CD14-positive monocyte (primary cell): ENCODE measurements at regions not wholly inside any gene's neighbourhood (a gene's known extent, or its start where the extent isn't known, plus 50 kb on each side); places are given as distances from the start of the nearest gene placed in this dataset.

Experiments used
- DNase-seq, 3 donors: peaks; one replicate each; pipeline ENCODE4 v3.0.0-alpha.2; 2011 to 2022
- H2AFZ ChIP-seq: 2 replicates; pipeline ENCODE4 v1.6.0; 2012; ENCODE audit warnings: mild to moderate bottlenecking, low read depth, low read length, inconsistent platforms; ENCODE audit not compliant: insufficient read depth, poor library complexity, severe bottlenecking
- H3K27ac ChIP-seq, 2 donors: 1 replicate in 1 of 2; 2 replicates in 1 of 2; pipeline ENCODE4 v1.5.1; 2012 to 2013; ENCODE audit warnings: low read length in 2 of 2, control low read depth in 1 of 2, inconsistent platforms in 1 of 2, low read depth in 1 of 2, mild to moderate bottlenecking in 1 of 2
- H3K27me3 ChIP-seq, 2 donors: one replicate each; pipeline versions ENCODE4 v1.6.0 to v1.6.1; 2011 to 2013; ENCODE audit warnings: low read length in 2 of 2; ENCODE audit not compliant: control insufficient read depth in 2 of 2, insufficient read depth in 2 of 2
- H3K36me3 ChIP-seq, 2 donors: replicated peaks in 1 of 2; 1 replicate in 1 of 2; 2 replicates in 1 of 2; pipeline versions ENCODE4 v1.5.1 to v1.6.1; 2012 to 2013; ENCODE audit warnings: low read length in 2 of 2, control low read depth in 1 of 2, inconsistent platforms in 1 of 2, mild to moderate bottlenecking in 1 of 2; ENCODE audit not compliant: insufficient read depth in 2 of 2, control insufficient read depth in 1 of 2
- H3K4me1 ChIP-seq, 2 donors: 1 replicate in 1 of 2; 2 replicates in 1 of 2; pipeline versions ENCODE4 v1.5.1 to v1.6.1; 2012 to 2013; ENCODE audit warnings: low read length in 2 of 2, control low read depth in 1 of 2, inconsistent platforms in 1 of 2, mild to moderate bottlenecking in 1 of 2, moderate library complexity in 1 of 2; ENCODE audit not compliant: insufficient read depth in 2 of 2, control insufficient read depth in 1 of 2
- H3K4me2 ChIP-seq: replicated peaks from 2 replicates; pipeline ENCODE3; 2012; ENCODE audit warnings: low read length, moderate library complexity, mild to moderate bottlenecking; ENCODE audit not compliant: poor library complexity, severe bottlenecking; ENCODE audit errors: extremely low read depth
- H3K4me3 ChIP-seq, 3 experiments: fragments of 200-600 bp in 1 of 3; sonication (generic) in 1 of 3; replicated peaks in 1 of 3; 1 replicate in 2 of 3; 2 replicates in 1 of 3; pipeline ENCODE4 v1.5.1; 2011 to 2013; ENCODE audit warnings: low read length in 3 of 3, mild to moderate bottlenecking in 3 of 3, control low read depth in 2 of 3, low read depth in 2 of 3, inconsistent platforms in 1 of 3, moderate library complexity in 1 of 3
- H3K79me2 ChIP-seq: 2 replicates; pipeline ENCODE4 v1.6.0; 2012; ENCODE audit warnings: mild to moderate bottlenecking, control low read depth, inconsistent platforms, low read length, moderate library complexity; ENCODE audit not compliant: insufficient read depth
- H3K9ac ChIP-seq: 2 replicates; pipeline ENCODE4 v1.6.0; 2017; ENCODE audit warnings: low read length, mild to moderate bottlenecking; ENCODE audit not compliant: insufficient read depth, poor library complexity, severe bottlenecking
- H3K9me3 ChIP-seq, 2 donors: replicated peaks in 1 of 2; 1 replicate in 1 of 2; 2 replicates in 1 of 2; pipeline versions ENCODE4 v1.5.1 to v1.6.1; 2012 to 2013; ENCODE audit warnings: low read length in 2 of 2, control low read depth in 1 of 2; ENCODE audit not compliant: control insufficient read depth in 1 of 2, insufficient read depth in 1 of 2
- H4K20me1 ChIP-seq: 2 replicates; pipeline ENCODE4 v1.6.0; 2012; ENCODE audit warnings: mild to moderate bottlenecking, low read length, control low read depth, moderate library complexity; ENCODE audit not compliant: insufficient read depth
- H3K27ac Mint-ChIP-seq, 7 donors: one replicate each; pipeline ENCODE4 v1.8.0; 2020; ENCODE audit warnings: mild to moderate bottlenecking in 7 of 7, mixed read lengths in 7 of 7, moderate library complexity in 6 of 7, inconsistent platforms in 2 of 7
- H3K27me3 Mint-ChIP-seq, 3 donors: one replicate each; pipeline ENCODE4 v1.8.0; 2021 to 2022; ENCODE audit warnings: low read depth in 3 of 3, mild to moderate bottlenecking in 3 of 3, mixed read lengths in 3 of 3, moderate library complexity in 3 of 3, inconsistent platforms in 1 of 3
- H3K36me3 Mint-ChIP-seq, 2 donors: one replicate each; pipeline ENCODE4 v1.8.0; 2020; ENCODE audit warnings: mixed read lengths in 2 of 2, inconsistent platforms in 1 of 2, mild to moderate bottlenecking in 1 of 2
- H3K4me1 Mint-ChIP-seq: one replicate; pipeline ENCODE4 v1.8.0; 2020; ENCODE audit warnings: mild to moderate bottlenecking, mixed read lengths
- H3K4me3 Mint-ChIP-seq, 2 donors: one replicate each; pipeline ENCODE4 v1.8.0; 2020; ENCODE audit warnings: mild to moderate bottlenecking in 2 of 2, mixed read lengths in 2 of 2, moderate library complexity in 1 of 2
- H3K9me3 Mint-ChIP-seq, 7 donors: one replicate each; pipeline ENCODE4 v1.8.0; 2020 to 2022; ENCODE audit warnings: mixed read lengths in 7 of 7, mild to moderate bottlenecking in 6 of 7, moderate library complexity in 6 of 7, inconsistent platforms in 2 of 7
- CTCF ChIP-seq: fragments of 200-600 bp; IDR thresholded peaks from one replicate; pipeline ENCODE4 v1.8.0; 2022; ENCODE audit warnings: antibody characterized with exemption, mild to moderate bottlenecking
- WGBS: methylation state at CpG from one replicate; pipeline ENCODE4 v1.1.5; 2013; ENCODE audit warnings: missing lambda C conversion rate; ENCODE audit not compliant: insufficient coverage; 5-methylcytosine and 5-hydroxymethylcytosine counted together
- intact Hi-C, 2 donors: fragments of 100-400 bp; cut with micrococcal nuclease; formaldehyde crosslinking; loops; one replicate each; pipeline versions ENCODE4 v1.15.0 to v1.15.1; 2023

GRCh38 chr11:71151561-71151960, 100.8 kb downstream of the SHANK2 start:
- H3K4me3 ChIP-seq: no peak overlapping the region
- H3K9me3 ChIP-seq: no peaks in the 10 kb centered on the region
- peak overlapping the region in 1 of 2 donors; percentile 63 for H3K4me3 Mint-ChIP-seq
- H3K79me2 ChIP-seq: no peaks in the 10 kb centered on the region
- no peak overlapping the region for H3K4me2 ChIP-seq
- H4K20me1 ChIP-seq: no peaks in the 10 kb centered on the region
- peaks cover 21 to 24% (median 22%) of the 10 kb centered on the region in 3 donors for H3K27me3 Mint-ChIP-seq
- no peak overlapping the region for H3K27ac ChIP-seq
- peak overlapping the region in 1 of 7 donors; percentile 31 for H3K27ac Mint-ChIP-seq
- peaks cover 0 to 8% of the 10 kb centered on the region in 2 donors for H3K27me3 ChIP-seq
- TF ChIP-seq CTCF: no peak
- H3K4me1 Mint-ChIP-seq: no peaks in the 10 kb centered on the region
- H3K36me3 Mint-ChIP-seq: no peaks in the 10 kb centered on the region
- no peak overlapping the region for H2AFZ ChIP-seq
- no peaks in the 10 kb centered on the region for H3K36me3 ChIP-seq
- no peaks in the 10 kb centered on the region for H3K4me1 ChIP-seq
- no peak overlapping the region for H3K9ac ChIP-seq
- DNase-seq: no peak
- WGBS: 83% methylated on average over 14 of the region's 14 CpGs
- intact Hi-C loops: no loop called here
- peaks cover 0 to 13% (median 6%) of the 10 kb centered on the region in 7 donors for H3K9me3 Mint-ChIP-seq

GRCh38 chr11:71150859-71151258, 101.5 kb downstream of the SHANK2 start:
- no peak overlapping the region for H3K27ac ChIP-seq
- H3K9me3 Mint-ChIP-seq: peaks cover 0 to 13% (median 6%) of the 10 kb centered on the region in 7 donors
- H3K4me2 ChIP-seq: no peak overlapping the region
- H3K36me3 ChIP-seq: no peaks in the 10 kb centered on the region
- no peak overlapping the region for H2AFZ ChIP-seq
- no peaks in the 10 kb centered on the region for H3K9me3 ChIP-seq
- no peak overlapping the region for H3K4me3 Mint-ChIP-seq
- no peak overlapping the region for H3K4me3 ChIP-seq
- no peaks in the 10 kb centered on the region for H3K4me1 ChIP-seq
- TF ChIP-seq CTCF: no peak
- no peak for DNase-seq
- no peak overlapping the region for H3K27ac Mint-ChIP-seq
- H4K20me1 ChIP-seq: no peaks in the 10 kb centered on the region
- no peaks in the 10 kb centered on the region for H3K36me3 Mint-ChIP-seq
- no peaks in the 10 kb centered on the region for H3K4me1 Mint-ChIP-seq
- H3K27me3 Mint-ChIP-seq: peaks cover 22 to 24% (median 24%) of the 10 kb centered on the region in 3 donors
- intact Hi-C loops: no loop called here
- H3K79me2 ChIP-seq: no peaks in the 10 kb centered on the region
- WGBS: 96% methylated on average over 4 of the region's 8 CpGs
- peaks cover 0 to 8% of the 10 kb centered on the region in 2 donors for H3K27me3 ChIP-seq
- no peak overlapping the region for H3K9ac ChIP-seq
